AG09309 (cell line): ENCODE measurements at regions not wholly inside any gene's neighbourhood (a gene's known extent, or its start where the extent isn't known, plus 50 kb on each side); places are given as distances from the start of the nearest gene placed in this dataset.

Experiments
- DNase-seq: peaks from one replicate; pipeline ENCODE4 v3.0.0-alpha.2; 2010; ENCODE audit warnings: low read depth
- H3K4me3 ChIP-seq: 2 replicates; pipeline ENCODE4 v1.5.1; 2011; ENCODE audit warnings: mild to moderate bottlenecking, low read depth, low read length, moderate library complexity; ENCODE audit not compliant: control insufficient read depth
- CTCF ChIP-seq: IDR thresholded peaks from 2 replicates; pipeline ENCODE4 v1.5.1; 2011; ENCODE audit warnings: mild to moderate bottlenecking, low read depth, low read length, inconsistent platforms; ENCODE audit not compliant: insufficient read depth, control insufficient read depth; ENCODE audit errors: missing control alignments

- TF ChIP-seq CTCF, result no peak
- DNase-seq, result no peak
- H3K4me3 ChIP-seq, result no peak overlapping the region
These were observed 326.3 kb downstream of the BMP4 start for GRCh38 chr14:53630336-53630735.

GRCh38 chr14:53628732-53629430, 327.7 kb downstream of the BMP4 start:
- DNase-seq, result no peak
- TF ChIP-seq CTCF, result no peak
- H3K4me3 ChIP-seq, result no peak overlapping the region

- H3K4me3 ChIP-seq, result no peak overlapping the region
- DNase-seq, result no peak
- TF ChIP-seq CTCF, result no peak
These were observed 328.4 kb downstream of the BMP4 start for GRCh38 chr14:53628261-53628660.

GRCh38 chr14:53626761-53627160, 329.9 kb downstream of the BMP4 start:
- no peak for TF ChIP-seq CTCF
- no peak overlapping the region for H3K4me3 ChIP-seq
- no peak for DNase-seq

GRCh38 chr14:53622447-53622846, 334.2 kb downstream of the BMP4 start:
- no peak for TF ChIP-seq CTCF
- no peak for DNase-seq
- H3K4me3 ChIP-seq, result no peak overlapping the region

GRCh38 chr14:53621921-53622320, 334.7 kb downstream of the BMP4 start:
- no peak overlapping the region for H3K4me3 ChIP-seq
- DNase-seq, result no peak
- no peak for TF ChIP-seq CTCF
